ENCODE measurements at regions not wholly inside any gene's neighbourhood (a gene's known extent, or its start where the extent isn't known, plus 50 kb on each side); places are given as distances from the start of the nearest gene placed in this dataset.

- TF ChIP-seq POLR2A (IDR thresholded peaks at IDR 0.05; ENCODE audit: low read depth, low read length): no peak
- TF ChIP-seq TAF1 (IDR thresholded peaks at IDR 0.05; ENCODE audit: low read depth, low read length): no peak
Observed at GRCh38 chr2:234607691-234608090, 110.8 kb upstream of the ARL4C start.

All from GM12891 (cell line).